ENCODE measurements at regions not wholly inside any gene's neighbourhood (a gene's known extent, or its start where the extent isn't known, plus 50 kb on each side); places are given as distances from the start of the nearest gene placed in this dataset.

GRCh38 chr10:125260260-125260659, 99.9 kb upstream of the CTBP2 start:
- intact Hi-C loops (cut with micrococcal nuclease) = no loop called here
- POLR2A ChIA-PET = no interaction called here
- no peaks in the 10 kb centered on the region for H3K36me3 Mint-ChIP-seq (ENCODE audit: low read depth)
- ATAC-seq (ENCODE audit: low read depth) (no peak), DNase-seq (no peak)
- no peak overlapping the region for H3K4me3 Mint-ChIP-seq
- CTCF ChIA-PET = no interaction called here
- no peaks in the 10 kb centered on the region for H3K4me1 Mint-ChIP-seq
- H3K27me3 Mint-ChIP-seq = peaks cover 2% of the 10 kb centered on the region
- TF ChIP-seq, protein P1, sequence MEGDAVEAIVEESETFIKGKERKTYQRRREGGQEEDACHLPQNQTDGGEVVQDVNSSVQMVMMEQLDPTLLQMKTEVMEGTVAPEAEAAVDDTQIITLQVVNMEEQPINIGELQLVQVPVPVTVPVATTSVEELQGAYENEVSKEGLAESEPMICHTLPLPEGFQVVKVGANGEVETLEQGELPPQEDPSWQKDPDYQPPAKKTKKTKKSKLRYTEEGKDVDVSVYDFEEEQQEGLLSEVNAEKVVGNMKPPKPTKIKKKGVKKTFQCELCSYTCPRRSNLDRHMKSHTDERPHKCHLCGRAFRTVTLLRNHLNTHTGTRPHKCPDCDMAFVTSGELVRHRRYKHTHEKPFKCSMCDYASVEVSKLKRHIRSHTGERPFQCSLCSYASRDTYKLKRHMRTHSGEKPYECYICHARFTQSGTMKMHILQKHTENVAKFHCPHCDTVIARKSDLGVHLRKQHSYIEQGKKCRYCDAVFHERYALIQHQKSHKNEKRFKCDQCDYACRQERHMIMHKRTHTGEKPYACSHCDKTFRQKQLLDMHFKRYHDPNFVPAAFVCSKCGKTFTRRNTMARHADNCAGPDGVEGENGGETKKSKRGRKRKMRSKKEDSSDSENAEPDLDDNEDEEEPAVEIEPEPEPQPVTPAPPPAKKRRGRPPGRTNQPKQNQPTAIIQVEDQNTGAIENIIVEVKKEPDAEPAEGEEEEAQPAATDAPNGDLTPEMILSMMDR (IDR thresholded peaks at IDR 0.05) = no peak
- H3K9me3 Mint-ChIP-seq = peaks cover 3% of the 10 kb centered on the region
- H3K27ac Mint-ChIP-seq = no peak overlapping the region

DNA sequence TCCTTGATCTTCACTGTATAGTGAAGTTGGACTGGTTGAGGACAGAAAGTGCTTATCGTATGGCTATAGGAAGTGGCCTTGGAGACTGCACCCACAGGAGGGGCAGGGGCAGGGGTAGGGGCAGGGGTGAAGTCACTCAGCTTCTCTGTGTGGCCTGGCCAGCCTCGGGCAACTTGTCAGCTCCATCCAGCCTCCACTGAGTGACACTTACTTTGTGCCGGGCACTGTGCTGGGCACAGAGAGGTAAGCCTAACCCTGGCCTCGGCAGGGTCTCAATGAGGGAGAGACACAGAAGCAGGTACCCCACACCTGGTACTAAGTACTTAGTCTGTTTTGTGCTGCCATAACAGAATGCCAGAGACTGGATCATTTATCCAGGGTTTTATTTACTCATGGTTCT, 99.3 kb upstream of the CTBP2 start:
- DNase-seq (no peak), ATAC-seq (ENCODE audit: low read depth) (no peak)
- H3K9me3 Mint-ChIP-seq = peaks cover 3% of the 10 kb centered on the region
- no peaks in the 10 kb centered on the region for H3K36me3 Mint-ChIP-seq (ENCODE audit: low read depth)
- peaks cover 2% of the 10 kb centered on the region for H3K27me3 Mint-ChIP-seq
- POLR2A ChIA-PET = no interaction called here
- no peaks in the 10 kb centered on the region for H3K4me1 Mint-ChIP-seq
- intact Hi-C loops (cut with micrococcal nuclease) = no loop called here
- CTCF ChIA-PET = no interaction called here
- TF ChIP-seq, protein P1 (IDR thresholded peaks at IDR 0.05) = no peak
- H3K4me3 Mint-ChIP-seq = no peak overlapping the region
- no peak overlapping the region for H3K27ac Mint-ChIP-seq

- H3K36me3 Mint-ChIP-seq (ENCODE audit: low read depth) = no peaks in the 10 kb centered on the region
These were observed 98.3 kb upstream of the CTBP2 start for GRCh38 chr10:125258676-125259075.

GRCh38 chr10:125257521-125258108, 97.3 kb upstream of the CTBP2 start:
- intact Hi-C loops (cut with micrococcal nuclease) = no loop called here
- Mint-ChIP-seq H3K27me3 (peaks cover 2% of the 10 kb centered on the region), H3K36me3 (ENCODE audit: low read depth) (no peaks in the 10 kb centered on the region)

More at GRCh38 chr10:125258676-125259075, 98.3 kb upstream of the CTBP2 start:
- DNase-seq (no peak), ATAC-seq (ENCODE audit: low read depth) (no peak)
- Mint-ChIP-seq H3K4me3 (no peak overlapping the region), H3K4me1 (no peaks in the 10 kb centered on the region), H3K9me3 (peaks cover 3% of the 10 kb centered on the region), H3K27me3 (peaks cover 2% of the 10 kb centered on the region), H3K27ac (no peak overlapping the region)
- ChIA-PET POLR2A (no interaction called here), CTCF (no interaction called here)
- intact Hi-C loops (cut with micrococcal nuclease) = no loop called here
- TF ChIP-seq, protein P1 (IDR thresholded peaks at IDR 0.05) = no peak

GRCh38 chr10:125256026-125256425, 95.7 kb upstream of the CTBP2 start:
- intact Hi-C loops (cut with micrococcal nuclease) = no loop called here
- TF ChIP-seq, protein P1 (IDR thresholded peaks at IDR 0.05) = no peak
- DNase-seq = no peak
- ChIA-PET CTCF (no interaction called here), POLR2A (no interaction called here)
- H3K36me3 Mint-ChIP-seq (ENCODE audit: low read depth) = no peaks in the 10 kb centered on the region
- H3K27ac Mint-ChIP-seq = no peak overlapping the region
- no peaks in the 10 kb centered on the region for H3K4me1 Mint-ChIP-seq
- H3K4me3 Mint-ChIP-seq = no peak overlapping the region
- ATAC-seq (ENCODE audit: low read depth) = no peak
- peaks cover 12% of the 10 kb centered on the region for H3K9me3 Mint-ChIP-seq
- peaks cover 2% of the 10 kb centered on the region for H3K27me3 Mint-ChIP-seq

More at GRCh38 chr10:125257521-125258108, 97.3 kb upstream of the CTBP2 start:
- Mint-ChIP-seq H3K9me3 (peaks cover 8% of the 10 kb centered on the region), H3K27ac (no peak overlapping the region), H3K4me3 (no peak overlapping the region), H3K4me1 (no peaks in the 10 kb centered on the region)
- TF ChIP-seq, protein P1 (IDR thresholded peaks at IDR 0.05) = no peak
- CTCF ChIA-PET = no interaction called here
- no peak for ATAC-seq (ENCODE audit: low read depth)
- POLR2A ChIA-PET = no interaction called here
- DNase-seq = no peak
